ELR (cell line): ENCODE measurements at regions not wholly inside any gene's neighbourhood (a gene's known extent, or its start where the extent isn't known, plus 50 kb on each side); places are given as distances from the start of the nearest gene placed in this dataset.
"Not testable (repeated sequence)": the region's sequence is repeated elsewhere in the genome, so short reads cannot be mapped to it uniquely, and the experiment has no call there.

Experiments used
- DNase-seq: peaks from one replicate; pipeline ENCODE4 v3.0.0-alpha.2; 2015; ENCODE audit warnings: low read depth

DNA sequence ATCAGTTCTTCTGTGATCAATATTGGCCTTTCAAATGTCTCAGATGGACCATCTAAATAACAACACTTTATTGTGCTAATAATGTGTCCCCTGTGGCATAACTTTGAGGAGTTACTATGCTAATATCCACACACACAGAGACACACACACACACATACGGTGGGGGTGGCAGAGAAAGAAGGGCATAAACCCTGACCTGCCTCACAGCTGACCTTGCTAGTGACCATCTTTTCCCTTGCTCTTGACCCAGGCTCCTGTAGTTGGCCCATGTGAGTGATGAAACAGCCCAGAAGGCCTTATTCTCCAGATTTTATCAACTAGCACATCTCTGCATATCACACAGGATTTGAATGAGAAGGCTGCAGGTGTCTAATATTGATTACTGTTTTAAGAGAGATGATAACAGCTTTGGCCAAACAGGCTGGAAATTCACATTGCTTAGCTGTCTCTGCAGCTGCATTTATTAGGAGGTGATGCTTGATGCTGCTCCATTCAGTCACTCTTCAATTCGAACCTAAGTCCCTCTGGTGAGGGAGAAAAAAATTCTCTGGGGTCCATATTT, 176.4 kb downstream of the ACTR3 start:
- no peak for DNase-seq

DNA sequence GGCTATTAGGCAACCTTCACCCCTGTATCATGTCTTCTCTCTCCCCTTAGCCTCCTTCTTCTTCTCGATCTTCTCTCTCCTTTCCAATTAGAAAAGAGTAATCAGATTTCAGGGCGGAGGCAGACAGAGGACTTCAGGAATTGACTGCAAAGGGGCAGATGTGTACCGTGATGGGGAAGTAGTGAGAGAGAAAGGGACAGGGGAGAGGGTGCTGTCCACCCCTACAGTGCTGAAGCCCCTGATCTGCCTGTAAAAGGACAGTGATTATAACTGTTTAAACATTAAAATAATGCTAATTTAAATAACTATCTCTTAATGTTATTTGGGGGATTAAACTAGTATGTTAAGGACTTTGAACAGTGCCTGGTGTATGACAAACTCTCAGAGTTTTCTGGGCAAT, 178.5 kb downstream of the ACTR3 start:
- DNase-seq, result peak; percentile 4

DNA sequence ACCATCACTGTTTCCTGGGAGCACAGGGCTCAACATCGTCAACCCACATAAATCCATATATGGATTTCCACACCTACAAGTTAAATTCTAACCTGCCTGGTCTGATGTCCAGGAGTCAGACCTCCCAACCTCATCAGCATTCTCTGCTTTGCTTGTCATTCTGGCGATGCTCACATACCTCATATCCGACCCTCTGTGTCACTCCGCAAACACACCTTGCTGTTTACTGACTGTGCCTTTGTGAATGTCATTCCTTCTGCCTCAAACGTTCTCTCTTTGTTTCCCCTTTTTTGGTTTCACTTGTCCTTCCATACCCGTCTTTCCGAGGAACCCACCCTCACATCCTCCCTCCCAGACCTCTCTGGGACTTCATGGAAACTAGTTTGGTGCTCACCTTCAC, 187.1 kb downstream of the ACTR3 start:
- DNase-seq, result no peak

DNA sequence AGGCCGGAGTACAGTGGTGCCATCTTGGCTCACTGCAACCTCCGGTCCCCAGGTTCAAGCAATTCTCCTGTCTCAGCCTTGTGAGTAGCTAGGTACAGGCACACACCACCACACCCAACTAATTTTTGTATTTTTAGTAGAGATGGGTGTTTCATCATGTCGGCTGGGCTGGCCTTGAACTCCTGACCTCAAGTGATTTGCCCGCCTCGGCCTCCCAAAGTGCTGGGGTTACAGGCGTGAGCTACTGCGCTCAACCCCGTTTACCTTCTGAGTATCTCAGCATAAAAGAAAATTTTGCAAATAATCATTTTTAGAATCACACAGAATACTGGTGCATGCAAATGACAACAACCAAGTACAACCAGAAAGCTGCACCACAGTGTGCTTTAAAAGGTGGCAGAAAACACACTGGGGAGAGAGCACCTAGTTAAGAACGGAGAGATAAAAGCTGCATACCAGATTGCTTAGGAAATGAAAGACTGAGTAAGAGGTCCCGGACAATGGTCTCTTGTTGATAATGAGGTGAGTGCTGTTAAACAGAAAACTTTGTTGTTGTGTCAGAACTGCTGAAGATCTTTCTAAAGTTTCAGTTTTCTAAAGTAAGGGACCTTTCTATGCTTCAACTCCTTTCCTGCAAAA, 189.6 kb downstream of the ACTR3 start:
- no peak for DNase-seq

DNA sequence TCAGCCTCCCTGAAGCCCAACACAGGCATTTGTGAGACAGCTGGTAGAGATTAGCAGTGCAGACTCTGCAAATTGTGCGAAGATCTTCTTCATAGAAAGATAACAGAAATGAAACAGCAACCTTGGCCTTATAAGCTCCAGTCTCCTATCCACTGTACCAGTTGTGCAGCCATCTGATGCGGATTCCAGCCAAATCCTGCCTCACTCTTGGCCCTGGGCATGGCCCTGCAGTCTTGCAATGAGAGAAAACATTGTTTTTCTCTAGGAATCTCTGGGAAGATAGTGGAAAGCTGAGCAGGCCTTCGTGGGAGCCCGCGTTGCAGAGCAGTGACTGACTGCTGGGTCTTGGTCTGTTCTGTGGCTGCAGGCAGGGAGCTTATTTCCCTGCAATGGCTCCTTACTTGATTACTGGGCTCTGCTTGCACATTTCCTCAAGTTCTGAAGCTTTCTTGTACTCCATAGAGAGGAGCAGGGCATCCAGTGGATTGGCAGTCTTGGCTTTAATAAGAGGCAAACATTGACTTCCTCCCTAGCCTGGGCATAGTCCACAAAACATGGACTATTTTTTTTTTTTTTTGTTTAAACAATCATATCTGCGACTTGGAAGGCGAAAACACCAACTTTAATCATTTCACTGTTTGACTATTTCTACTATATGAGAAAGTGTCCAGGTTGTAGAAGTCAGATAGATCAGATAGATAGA, 193.0 kb downstream of the ACTR3 start:
- DNase-seq, result no peak

DNA sequence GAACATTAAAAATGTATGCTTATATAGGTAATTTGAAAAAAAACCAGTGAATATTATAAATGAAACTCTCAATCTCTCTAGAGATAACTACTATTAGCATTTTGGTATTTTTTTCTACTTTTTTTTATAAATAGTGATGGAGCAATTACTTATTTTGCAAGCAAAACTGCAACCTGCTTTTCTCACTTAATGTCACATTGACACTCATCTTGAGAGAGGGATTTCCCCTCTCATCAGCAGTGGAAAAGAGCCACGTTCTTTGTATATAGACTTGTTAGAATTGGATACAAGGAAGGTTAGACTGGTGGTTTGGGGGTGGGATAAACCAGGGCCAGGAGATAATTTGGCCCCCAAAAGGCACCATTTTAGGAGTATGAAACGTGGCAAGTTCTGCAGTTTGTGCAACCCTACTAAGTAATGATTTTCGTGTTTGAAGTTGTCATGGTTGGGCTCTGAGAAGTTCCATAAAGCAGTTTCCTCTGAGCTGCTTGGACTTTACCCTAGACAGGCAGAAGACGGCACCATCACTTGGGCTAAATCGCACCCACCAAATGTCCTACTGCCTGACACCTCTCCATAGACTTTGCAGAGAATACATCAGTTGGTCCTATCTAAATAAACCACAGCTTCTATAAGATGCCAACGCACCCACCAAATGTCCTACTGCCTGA, 194.0 kb downstream of the ACTR3 start:
- DNase-seq, result no peak

DNA sequence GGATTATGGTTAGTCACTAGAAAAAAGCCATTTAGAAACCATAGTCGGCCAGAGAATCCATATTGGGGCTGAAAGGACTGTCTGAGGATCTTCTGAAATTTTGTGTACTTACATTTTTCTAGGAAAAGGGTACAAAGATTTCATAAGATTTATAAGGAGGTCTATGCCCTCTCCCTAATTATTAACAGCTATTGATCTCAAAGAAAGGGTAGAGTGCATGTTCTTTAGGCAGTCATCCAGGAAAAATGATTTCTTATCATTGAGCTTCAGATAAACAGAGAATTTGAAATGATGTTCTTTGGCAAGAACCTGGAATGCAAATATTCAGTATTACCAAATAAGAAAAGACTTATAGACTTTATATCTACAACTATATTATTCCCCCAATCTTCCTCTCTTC, 195.3 kb downstream of the ACTR3 start:
- DNase-seq, result no peak

DNA sequence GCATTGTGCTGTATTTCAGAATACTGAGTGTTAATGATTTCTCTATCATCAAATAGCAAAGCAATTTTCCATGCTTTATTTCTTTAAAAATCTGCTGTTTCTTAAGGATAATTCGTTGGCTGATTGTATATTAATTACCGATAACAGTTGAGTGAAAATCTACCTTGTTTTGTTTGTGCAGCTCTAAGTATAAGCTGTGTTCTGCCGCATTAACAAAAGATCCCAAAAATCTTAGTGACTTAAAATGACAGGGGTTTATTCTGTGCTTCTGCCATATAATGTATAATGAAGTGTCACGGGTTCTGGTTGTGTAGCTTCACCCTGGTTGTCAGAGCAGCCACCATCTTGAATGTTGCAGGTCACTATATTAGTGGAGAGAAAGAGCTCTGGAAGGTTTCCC, 196.1 kb downstream of the ACTR3 start:
- DNase-seq, result no peak

DNA sequence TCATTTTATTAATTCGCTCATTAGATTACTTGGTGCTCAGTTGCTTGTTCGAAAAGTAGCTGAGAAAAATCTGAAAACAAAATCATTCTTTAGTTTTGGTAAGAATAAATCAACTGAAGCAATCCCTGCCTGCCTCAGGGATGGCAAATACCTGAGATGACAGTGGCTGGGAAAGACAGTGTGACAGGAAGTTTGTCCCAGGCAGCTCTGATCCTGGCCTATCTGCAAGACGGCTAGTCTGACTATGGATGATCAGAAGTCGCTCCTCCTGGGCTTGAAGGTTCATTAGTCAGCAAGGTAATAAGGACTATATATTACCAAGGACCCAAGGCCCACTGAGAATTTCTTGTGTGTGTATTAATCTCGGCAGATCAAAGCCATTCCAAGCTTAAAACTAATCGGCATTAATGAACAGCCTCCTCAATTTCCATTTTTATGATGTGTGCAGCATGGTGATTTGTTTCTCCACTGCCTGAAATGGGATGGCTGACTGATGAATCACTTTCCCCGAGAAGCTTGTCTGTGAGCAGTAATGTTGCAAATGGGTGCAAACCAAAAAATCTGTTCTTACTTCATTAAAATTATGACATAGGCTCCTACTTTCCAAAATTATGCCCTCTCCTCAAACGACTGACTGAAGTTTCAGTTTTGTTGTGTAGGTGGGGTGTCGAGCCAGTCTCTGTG, 199.9 kb downstream of the ACTR3 start:
- DNase-seq, result peak; percentile 4

DNA sequence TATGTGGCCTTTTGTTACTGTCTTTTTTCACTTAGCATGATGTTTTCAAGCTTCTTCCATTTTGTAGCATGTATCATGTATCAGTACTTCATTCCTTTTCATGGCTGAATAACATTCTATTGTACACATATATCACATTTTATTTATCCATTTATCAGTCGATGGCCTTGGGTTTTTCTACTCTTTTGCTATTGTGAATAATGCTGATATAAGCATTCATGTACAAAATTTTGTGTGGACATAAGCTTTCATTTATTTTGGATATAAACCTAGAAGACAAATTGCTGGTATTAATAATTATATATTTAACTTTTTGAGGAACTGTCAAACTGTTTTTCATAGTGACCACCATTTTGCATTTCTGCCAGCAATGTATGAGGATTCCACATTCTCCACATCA, 201.1 kb downstream of the ACTR3 start:
- no peak for DNase-seq

DNA sequence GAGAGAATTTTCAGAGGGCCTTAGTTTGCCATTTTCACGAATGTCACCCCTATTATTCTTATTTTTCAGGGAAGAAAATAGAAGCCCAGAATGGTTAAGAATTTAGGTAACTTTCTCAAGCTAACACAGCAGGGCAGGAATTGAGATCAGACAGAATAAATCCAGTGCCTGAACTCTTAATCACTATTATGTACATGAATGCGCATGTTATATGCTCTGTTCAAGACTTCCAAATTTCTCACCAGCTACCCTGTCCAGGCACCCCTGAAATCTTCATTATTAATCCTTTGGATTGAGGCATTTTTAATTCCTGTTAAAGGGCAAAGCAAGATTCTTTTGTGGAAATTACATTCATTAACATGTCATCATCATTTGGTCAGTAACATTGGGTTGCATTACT, 218.4 kb downstream of the ACTR3 start:
- DNase-seq, result no peak

DNA sequence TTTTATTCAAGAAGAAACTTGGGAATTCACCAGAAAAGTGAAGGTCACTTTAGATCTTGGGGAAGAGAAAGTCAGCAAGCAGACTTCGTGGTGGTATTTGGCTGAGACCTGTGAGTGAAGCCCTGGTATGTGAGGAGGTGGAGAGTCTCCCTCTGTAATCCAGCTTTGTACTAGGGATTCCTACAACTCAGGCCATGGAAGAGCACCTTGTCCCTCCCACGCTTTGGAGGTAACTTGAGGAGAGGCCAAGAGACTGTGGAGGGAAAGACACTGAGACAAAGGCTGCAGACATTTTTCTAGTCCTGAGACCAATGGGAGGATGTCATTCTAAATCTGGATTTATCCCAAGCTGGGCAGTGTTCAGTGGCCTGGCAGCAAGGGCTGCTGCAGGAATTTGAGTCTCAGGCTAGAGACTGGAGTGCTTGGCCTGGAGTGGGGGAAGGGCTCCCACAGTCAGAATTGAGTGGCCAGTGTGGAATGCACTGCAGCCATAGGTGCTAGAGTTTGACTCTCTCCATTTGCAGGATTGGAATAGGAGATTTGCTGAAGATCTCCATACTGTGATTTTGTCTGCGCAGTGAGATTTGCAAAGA, 219.0 kb downstream of the ACTR3 start:
- no peak for DNase-seq

DNA sequence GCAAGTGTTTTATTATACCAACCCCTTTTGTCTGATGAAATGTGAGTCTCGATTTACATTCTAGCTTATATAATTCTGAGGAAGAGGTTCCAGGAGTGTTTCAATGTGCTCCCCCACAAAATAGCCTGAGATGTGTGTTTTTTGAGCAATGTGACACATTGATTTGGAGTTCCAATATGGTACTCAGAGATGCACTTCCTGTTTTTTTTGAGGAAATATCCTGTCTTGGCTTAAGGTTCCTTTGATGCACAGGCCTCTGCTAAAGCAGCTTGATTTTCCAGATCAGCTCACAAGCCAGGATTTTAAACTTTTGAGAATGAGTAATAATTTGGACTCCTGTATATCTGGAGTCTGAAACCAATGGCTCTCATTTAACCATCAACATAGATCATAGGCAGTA, 221.4 kb downstream of the ACTR3 start:
- DNase-seq, result no peak

DNA sequence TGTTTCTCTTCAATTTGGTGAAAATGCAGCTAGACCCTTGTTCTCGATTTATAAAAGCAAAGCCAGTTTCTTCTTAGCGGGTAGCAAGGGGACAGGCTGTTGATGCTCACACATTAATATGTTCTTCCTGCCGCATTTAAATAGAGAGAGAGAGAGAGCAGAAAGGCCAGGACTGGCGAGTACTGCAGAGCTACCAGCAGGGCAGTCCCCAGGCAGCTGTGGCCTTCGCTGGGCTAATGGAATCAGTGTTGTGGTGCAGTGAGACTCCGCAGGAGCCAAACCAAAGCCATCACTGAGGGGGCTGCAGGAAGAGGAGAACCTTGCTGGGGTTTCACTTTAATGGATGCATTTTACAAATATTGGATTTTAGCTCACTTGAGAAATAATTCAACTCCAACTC, 223.6 kb downstream of the ACTR3 start:
- no peak for DNase-seq

DNA sequence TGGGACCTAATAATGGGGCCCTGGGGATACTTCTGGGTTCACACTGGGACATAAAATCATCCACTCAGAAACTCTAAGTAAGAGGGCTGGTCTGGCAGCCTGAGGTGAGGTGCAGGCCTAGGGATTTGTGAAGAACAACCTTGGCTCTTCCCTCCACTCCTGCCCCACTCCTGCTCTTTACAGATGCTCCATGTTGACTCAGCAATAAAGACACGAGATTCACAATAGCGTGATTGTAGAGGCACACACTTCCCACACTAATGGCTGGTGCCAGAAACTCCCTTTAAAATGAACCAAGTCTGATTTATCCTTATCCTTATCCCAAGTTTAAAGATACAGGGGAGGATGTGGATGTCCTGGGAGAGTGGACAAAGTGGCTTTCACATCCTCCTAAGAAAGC, 228.2 kb downstream of the ACTR3 start:
- DNase-seq, result no peak

DNA sequence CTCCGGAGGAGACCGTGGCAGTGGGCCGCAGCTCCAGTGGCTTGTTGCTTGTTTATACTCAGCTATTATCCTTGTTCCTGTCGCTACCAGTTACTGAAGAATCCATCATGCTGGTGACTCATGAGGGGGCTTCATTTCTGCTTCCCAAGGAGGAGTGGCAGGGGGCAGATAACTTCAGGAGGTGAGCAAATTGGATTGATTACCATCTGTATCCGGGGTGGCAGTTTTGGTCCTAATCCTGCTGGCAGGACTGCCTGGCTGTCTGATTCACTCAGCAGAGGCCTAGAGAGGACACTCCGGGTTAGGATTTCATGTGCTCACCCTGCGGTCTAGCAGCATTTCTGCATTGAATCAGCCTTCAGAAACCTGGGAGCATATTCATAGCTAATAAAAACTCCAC, 230.0 kb downstream of the ACTR3 start:
- DNase-seq, result no peak

DNA sequence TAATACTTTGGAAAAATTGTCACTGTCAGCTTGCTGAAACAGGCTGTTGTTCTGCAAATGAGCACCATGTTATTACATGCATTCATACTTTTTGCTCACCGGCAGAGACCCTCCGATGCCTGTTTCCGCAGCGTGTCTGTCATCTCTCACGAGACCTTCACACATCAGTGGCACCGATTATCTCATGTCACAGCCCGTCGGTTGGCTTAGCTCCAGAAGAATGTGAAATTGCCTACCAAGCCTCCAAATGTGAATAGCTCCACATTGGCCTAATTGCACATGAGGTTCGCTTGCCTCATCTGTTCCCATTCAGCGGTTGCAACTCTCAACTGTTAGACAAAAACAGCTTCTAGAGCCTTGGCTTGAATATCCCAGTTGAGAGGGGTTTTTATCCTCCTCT, 233.0 kb downstream of the ACTR3 start:
- DNase-seq, result no peak

DNA sequence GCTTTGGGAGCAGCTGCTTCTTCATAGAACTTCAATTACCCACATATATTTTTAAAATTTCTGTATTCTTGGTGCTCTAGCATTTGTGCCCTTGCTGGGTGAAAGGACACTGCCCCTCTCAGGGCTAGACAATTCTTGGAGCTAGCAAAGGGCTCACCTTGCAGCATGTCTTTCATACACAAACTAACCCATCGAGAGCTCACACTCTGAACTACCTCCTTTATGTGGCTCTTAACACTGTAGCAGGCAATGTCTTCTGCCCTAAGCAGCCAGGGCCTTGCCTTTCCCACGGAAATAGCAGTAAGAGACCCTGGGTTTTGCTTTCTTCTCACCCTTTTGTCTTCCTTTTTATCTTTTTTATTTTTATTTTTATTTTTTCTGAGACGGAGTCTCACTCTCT, 234.0 kb downstream of the ACTR3 start:
- DNase-seq, result no peak

DNA sequence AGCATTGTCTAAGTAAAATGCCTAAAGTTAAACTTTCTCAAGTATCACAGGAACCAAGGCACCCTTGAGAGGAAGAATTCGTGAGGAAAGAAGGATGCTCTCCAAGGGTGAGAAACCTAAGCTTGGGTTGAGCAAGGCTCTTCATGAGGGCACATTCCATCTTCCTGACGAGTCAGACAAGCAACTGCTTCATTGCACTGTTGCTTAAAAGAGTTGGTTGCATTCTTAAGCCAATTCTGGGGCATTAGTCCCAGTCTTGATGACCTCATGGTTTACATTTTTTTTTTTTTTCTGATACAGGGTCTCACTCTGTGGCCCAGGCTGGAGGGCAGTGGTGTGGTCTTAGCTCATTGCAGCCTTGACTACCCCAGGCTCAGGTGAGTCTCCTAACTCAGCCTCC, 237.5 kb downstream of the ACTR3 start:
- peak; percentile 30 for DNase-seq

DNA sequence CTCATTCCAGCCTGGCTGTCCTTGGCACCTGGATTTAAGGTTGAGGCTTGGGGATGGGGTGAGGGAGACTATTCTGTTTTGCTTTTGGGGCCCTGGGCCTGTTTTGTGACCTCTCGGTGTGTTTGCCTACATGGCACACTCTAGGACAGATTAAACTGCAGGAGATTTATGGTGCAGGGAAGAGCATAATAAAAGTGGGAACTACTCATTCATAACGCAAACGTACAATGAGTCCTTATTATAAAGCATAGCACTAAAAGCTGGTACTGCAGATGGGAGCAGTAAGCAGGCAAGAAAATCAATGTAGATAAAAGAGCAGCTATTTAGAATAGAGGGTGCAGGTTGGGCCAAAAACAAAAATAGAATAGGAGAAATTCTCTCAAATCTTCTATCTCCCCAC, 238.4 kb downstream of the ACTR3 start:
- DNase-seq, result no peak

DNA sequence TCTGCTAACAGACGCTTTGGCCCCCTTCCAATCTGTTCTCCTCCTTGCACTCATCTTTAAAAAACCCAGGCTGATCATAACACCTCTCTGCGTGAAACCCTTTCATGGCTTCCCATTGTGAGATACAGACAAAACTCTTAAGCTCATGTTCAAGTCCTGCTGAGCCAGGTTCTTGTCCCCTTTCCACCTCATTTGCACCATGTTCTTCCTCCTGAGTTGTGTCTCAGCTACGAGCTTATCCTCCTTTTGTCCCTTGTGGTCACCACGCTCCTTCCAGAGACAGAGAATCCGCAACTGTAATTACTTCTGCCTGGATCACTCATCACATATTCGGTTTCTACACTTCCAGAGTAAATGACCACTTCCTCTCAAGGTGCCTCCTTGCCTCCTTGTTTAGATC, 238.8 kb downstream of the ACTR3 start:
- DNase-seq, result no peak

DNA sequence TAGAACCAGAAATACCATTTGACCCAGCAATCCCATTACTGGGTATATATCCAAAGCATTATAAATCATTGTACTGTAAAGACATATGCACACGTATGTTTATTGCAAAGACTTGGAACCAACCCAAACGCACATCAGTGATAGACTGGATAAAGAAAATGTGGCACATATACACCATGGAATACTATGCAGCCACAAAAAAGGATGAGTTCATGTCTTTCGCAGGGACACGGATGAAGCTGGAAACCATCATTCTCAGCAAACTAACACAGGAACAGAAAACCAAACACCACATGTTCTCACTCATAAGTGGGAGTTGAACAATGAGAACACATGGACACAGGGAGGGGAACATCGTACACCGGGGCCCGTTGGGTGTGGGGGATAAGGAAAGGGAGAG, 242.2 kb downstream of the ACTR3 start:
- DNase-seq, result not testable (repeated sequence)
